ENCODE measurements at regions not wholly inside any gene's neighbourhood (a gene's known extent, or its start where the extent isn't known, plus 50 kb on each side); places are given as distances from the start of the nearest gene placed in this dataset.
"Not testable (repeated sequence)": the region's sequence is repeated elsewhere in the genome, so short reads cannot be mapped to it uniquely, and the experiment has no call there.

DNA sequence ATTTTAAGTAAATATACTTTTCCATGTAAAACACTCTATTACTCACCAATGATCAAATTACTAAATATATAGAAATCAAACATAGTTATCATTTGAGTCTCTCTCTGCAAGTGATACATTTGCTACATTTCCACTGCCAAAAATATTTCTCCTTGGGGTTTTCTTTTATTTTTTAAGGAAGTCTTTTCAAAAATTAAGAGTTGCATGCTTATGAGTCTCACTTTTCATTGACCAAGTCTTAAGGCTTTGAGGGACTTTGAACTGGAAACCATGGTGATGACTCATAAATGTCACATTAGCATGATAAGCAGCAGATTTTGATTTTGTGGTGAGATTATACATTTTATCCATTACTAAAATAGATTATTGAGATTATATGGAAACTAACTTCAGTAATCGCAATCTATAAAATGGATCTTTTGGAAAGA, 152.9 kb downstream of the FAM124B start:
- H3K4me1 Mint-ChIP-seq (ENCODE audit: low read depth) = no peaks in the 10 kb centered on the region
- H3K9me3 Mint-ChIP-seq = no peaks in the 10 kb centered on the region
- no peaks in the 10 kb centered on the region for H3K36me3 Mint-ChIP-seq (ENCODE audit: insufficient read depth)
- ATAC-seq (no peak), DNase-seq (no peak)
- H3K27me3 Mint-ChIP-seq (ENCODE audit: low read depth) = peaks cover 7% of the 10 kb centered on the region
- H3K4me3 Mint-ChIP-seq = no peak overlapping the region

DNA sequence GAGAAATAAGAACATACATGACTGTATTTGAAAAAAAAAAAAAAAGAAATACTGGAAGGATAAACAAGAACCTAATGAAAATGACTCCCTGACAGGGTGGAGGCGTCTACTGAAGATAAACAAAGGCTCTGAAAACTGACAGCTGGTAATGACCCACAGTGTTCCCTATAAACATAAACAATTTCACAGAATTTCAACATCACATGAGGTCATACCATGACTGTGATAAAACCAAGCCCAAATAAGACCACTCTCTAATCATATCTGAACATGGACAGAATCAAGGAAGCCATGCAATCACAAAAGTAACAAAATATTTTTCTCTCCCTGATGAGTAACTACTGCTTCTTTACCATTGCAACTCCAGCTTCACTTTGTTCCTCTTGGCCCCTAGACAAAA, 159.3 kb downstream of the FAM124B start:
- ATAC-seq = no peak

GRCh38 chr2:224241812-224242211, 160.1 kb downstream of the FAM124B start:
- Mint-ChIP-seq H3K4me1 (ENCODE audit: low read depth) (no peaks in the 10 kb centered on the region), H3K36me3 (ENCODE audit: insufficient read depth) (no peaks in the 10 kb centered on the region), H3K9me3 (peaks cover 5% of the 10 kb centered on the region), H3K27me3 (ENCODE audit: low read depth) (peaks cover 24% of the 10 kb centered on the region), H3K4me3 (no peak overlapping the region)
- DNase-seq (no peak), ATAC-seq (no peak)

More for the DNA sequence above, 159.3 kb downstream of the FAM124B start:
- H3K4me3 Mint-ChIP-seq = no peak overlapping the region
- no peaks in the 10 kb centered on the region for H3K4me1 Mint-ChIP-seq (ENCODE audit: low read depth)
- H3K9me3 Mint-ChIP-seq = no peaks in the 10 kb centered on the region
- DNase-seq = no peak
- H3K36me3 Mint-ChIP-seq (ENCODE audit: insufficient read depth) = no peaks in the 10 kb centered on the region
- H3K27me3 Mint-ChIP-seq (ENCODE audit: low read depth) = peaks cover 24% of the 10 kb centered on the region

- H3K36me3 Mint-ChIP-seq (ENCODE audit: insufficient read depth) = no peaks in the 10 kb centered on the region
- DNase-seq = no peak
- ATAC-seq = no peak
Measured at GRCh38 chr2:224241001-224241400, 160.9 kb downstream of the FAM124B start.

DNA sequence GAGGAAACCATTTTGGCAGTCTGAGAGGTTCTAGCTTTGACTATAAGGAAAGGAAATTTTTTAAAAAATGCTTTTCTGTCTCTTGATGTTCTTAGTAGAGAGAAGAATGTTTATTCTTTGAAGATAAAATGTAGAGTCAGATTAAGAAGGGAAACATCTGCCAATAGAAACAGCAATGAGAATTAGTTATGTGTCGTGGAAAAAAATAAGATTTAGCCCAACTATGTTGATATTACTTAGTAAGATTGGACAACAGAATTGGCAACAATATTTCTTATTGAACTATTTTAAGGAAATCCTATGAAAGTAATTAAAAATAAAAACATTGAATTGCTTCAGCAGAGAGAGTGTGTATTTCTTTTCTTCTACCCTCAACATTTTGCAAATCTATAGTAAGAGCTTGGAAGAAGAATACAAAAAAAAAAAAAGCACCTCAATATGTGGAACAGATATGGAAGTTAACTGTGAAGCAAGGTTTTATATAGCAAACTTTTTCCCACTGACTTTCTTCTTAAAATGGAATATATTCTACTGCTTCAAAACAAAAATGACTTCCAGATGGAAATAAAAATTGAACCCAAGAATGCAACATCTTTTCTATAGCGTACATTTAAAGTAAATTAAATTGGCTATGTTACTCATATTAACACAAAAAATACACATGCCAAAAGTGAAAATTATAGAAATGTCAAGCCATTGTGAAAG, 177.9 kb downstream of the FAM124B start:
- ATAC-seq (no peak), DNase-seq (no peak)
- H3K4me1 Mint-ChIP-seq (ENCODE audit: low read depth) = no peaks in the 10 kb centered on the region
- H3K9me3 Mint-ChIP-seq = no peaks in the 10 kb centered on the region
- H3K4me3 Mint-ChIP-seq = no peak overlapping the region
- H3K27me3 Mint-ChIP-seq (ENCODE audit: low read depth) = peaks cover 6% of the 10 kb centered on the region
- no peaks in the 10 kb centered on the region for H3K36me3 Mint-ChIP-seq (ENCODE audit: insufficient read depth)

More at GRCh38 chr2:224241001-224241400, 160.9 kb downstream of the FAM124B start:
- Mint-ChIP-seq H3K4me1 (ENCODE audit: low read depth) (no peaks in the 10 kb centered on the region), H3K9me3 (peaks cover 5% of the 10 kb centered on the region), H3K27me3 (ENCODE audit: low read depth) (peaks cover 24% of the 10 kb centered on the region), H3K4me3 (no peak overlapping the region)

DNA sequence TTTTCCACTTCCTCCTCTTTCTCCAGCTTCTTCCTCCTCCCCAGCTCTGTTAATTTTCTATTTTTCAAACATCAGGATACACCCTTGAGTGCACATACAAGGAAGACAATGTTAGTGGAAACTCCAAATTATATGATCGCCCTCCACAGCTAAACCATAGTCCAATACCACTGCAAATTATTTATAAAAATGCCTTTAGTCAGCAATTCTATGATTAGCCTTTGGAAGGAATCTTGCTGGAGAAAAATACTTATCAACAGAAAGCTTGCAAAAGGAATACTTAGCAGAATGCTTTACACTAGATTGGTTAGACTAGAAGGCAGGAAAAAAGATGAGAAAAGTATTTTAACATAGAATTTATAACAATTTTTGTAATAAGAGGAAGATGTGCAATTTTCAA, 178.9 kb downstream of the FAM124B start:
- no peak overlapping the region for H3K4me3 Mint-ChIP-seq
- no peaks in the 10 kb centered on the region for H3K9me3 Mint-ChIP-seq
- no peak for DNase-seq
- ATAC-seq = no peak
- no peaks in the 10 kb centered on the region for H3K36me3 Mint-ChIP-seq (ENCODE audit: insufficient read depth)
- peaks cover 8% of the 10 kb centered on the region for H3K27me3 Mint-ChIP-seq (ENCODE audit: low read depth)
- no peaks in the 10 kb centered on the region for H3K4me1 Mint-ChIP-seq (ENCODE audit: low read depth)

- Mint-ChIP-seq H3K4me3 (no peak overlapping the region), H3K36me3 (ENCODE audit: insufficient read depth) (no peaks in the 10 kb centered on the region), H3K4me1 (ENCODE audit: low read depth) (no peaks in the 10 kb centered on the region), H3K9me3 (no peaks in the 10 kb centered on the region), H3K27me3 (ENCODE audit: low read depth) (peaks cover 9% of the 10 kb centered on the region)
- no peak for DNase-seq
- no peak for ATAC-seq
Measured at GRCh38 chr2:224222291-224222690, 179.6 kb downstream of the FAM124B start.

- ATAC-seq (no peak), DNase-seq (no peak)
- no peak overlapping the region for H3K4me3 Mint-ChIP-seq
- no peaks in the 10 kb centered on the region for H3K36me3 Mint-ChIP-seq (ENCODE audit: insufficient read depth)
- no peaks in the 10 kb centered on the region for H3K9me3 Mint-ChIP-seq
- peaks cover 6% of the 10 kb centered on the region for H3K27me3 Mint-ChIP-seq (ENCODE audit: low read depth)
- no peaks in the 10 kb centered on the region for H3K4me1 Mint-ChIP-seq (ENCODE audit: low read depth)
Measured at GRCh38 chr2:224221455-224221913, 180.4 kb downstream of the FAM124B start.

DNA sequence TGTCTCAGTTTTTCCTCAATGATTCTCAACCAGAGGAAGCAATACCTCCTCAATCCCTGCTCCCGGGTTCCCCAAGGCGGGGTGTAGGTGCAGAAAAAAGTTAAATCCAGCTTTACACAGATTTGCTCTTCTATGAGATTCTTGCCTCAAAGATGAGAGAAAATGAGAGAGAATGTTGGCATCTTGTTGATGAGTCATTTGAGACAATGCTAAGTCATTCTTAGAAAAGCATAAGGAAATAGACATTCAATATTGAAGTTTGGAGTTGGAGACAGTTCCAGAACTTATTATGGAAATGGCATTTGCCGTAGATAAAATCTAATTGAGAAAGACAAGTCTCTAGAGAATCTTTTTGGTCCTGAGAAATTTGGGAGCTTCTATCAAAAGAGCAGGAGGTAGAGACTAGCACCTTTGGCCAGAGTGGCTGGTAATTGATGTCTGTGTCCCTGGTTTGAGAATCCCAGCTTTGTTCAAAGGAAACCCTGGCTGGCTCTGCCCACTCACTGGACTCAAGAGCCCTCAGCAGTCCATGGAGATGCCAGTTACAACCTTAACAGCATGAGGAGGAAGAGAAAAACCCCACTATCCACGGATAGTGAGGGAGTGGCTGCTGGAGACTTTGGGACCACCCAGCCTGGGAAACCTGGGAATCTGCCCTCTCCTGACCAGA, 181.2 kb downstream of the FAM124B start:
- peaks cover 6% of the 10 kb centered on the region for H3K27me3 Mint-ChIP-seq (ENCODE audit: low read depth)
- no peaks in the 10 kb centered on the region for H3K4me1 Mint-ChIP-seq (ENCODE audit: low read depth)
- H3K9me3 Mint-ChIP-seq = no peaks in the 10 kb centered on the region
- no peak overlapping the region for H3K4me3 Mint-ChIP-seq
- ATAC-seq (no peak), DNase-seq (no peak)
- no peaks in the 10 kb centered on the region for H3K36me3 Mint-ChIP-seq (ENCODE audit: insufficient read depth)

GRCh38 chr2:224219781-224220180, 180.7 kb upstream of the SERPINE2 start:
- Mint-ChIP-seq H3K4me1 (ENCODE audit: low read depth) (no peaks in the 10 kb centered on the region), H3K36me3 (ENCODE audit: insufficient read depth) (no peaks in the 10 kb centered on the region), H3K4me3 (no peak overlapping the region), H3K27me3 (ENCODE audit: low read depth) (peaks cover 6% of the 10 kb centered on the region), H3K9me3 (no peaks in the 10 kb centered on the region)
- no peak for DNase-seq
- ATAC-seq = no peak

DNA sequence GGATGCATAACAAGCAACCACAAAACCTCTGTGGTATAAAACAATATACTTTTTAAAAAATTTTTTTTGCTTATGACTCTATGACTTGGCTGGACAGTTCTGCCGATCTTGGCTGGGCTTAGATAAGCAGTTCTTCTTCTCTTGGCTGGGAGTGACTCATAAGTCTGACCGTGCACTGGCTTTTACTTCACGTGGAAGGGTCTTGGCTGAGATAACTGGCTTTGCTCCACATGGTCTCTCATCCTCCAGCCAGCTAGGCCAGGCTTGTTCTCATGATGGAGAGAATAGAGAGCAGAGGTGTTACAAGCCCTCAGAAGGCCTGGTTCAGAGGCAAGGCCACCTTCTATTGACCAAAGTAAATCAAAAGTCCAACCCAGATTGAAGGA, 178.9 kb upstream of the SERPINE2 start:
- no peak overlapping the region for H3K4me3 Mint-ChIP-seq
- H3K36me3 Mint-ChIP-seq (ENCODE audit: insufficient read depth) = no peaks in the 10 kb centered on the region
- no peaks in the 10 kb centered on the region for H3K9me3 Mint-ChIP-seq
- no peaks in the 10 kb centered on the region for H3K4me1 Mint-ChIP-seq (ENCODE audit: low read depth)
- ATAC-seq = no peak
- DNase-seq = no peak
- H3K27me3 Mint-ChIP-seq (ENCODE audit: low read depth) = peaks cover 5% of the 10 kb centered on the region

- Mint-ChIP-seq H3K27me3 (ENCODE audit: low read depth) (peaks cover 3% of the 10 kb centered on the region), H3K4me1 (ENCODE audit: low read depth) (no peaks in the 10 kb centered on the region), H3K36me3 (ENCODE audit: insufficient read depth) (no peaks in the 10 kb centered on the region), H3K9me3 (no peaks in the 10 kb centered on the region), H3K4me3 (no peak overlapping the region)
- no peak for ATAC-seq
- DNase-seq = no peak
Measured at GRCh38 chr2:224217233-224217961, 178.3 kb upstream of the SERPINE2 start.

- H3K4me3 Mint-ChIP-seq; ATAC-seq; H3K27me3 Mint-ChIP-seq (ENCODE audit: low read depth); H3K4me1 Mint-ChIP-seq (ENCODE audit: low read depth); DNase-seq; H3K36me3 Mint-ChIP-seq (ENCODE audit: insufficient read depth); H3K9me3 Mint-ChIP-seq: not testable (repeated sequence)
Measured at GRCh38 chr2:224215611-224216010, 176.5 kb upstream of the SERPINE2 start.

DNA sequence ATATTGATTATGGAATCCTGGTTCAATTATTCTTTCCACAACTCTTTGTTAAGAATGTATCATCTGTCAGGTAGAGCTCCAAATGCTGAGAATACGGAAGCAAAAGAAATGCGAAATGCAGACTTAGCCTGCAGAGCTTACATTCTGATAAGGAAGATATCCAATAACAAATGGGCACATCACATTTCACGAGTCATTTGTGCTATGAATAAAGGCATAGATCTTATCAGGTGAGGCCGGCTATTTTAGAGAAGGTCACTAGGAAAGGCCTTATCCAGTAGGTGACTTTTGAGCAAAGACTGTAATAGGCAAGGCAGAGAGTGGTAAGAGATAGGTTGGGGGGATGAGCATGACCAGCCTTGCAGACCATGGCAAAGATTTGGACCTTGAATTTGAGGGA, 174.3 kb upstream of the SERPINE2 start:
- DNase-seq (no peak), ATAC-seq (no peak)
- Mint-ChIP-seq H3K4me3 (no peak overlapping the region), H3K4me1 (ENCODE audit: low read depth) (no peaks in the 10 kb centered on the region), H3K36me3 (ENCODE audit: insufficient read depth) (no peaks in the 10 kb centered on the region), H3K9me3 (no peaks in the 10 kb centered on the region), H3K27me3 (ENCODE audit: low read depth) (peaks cover 8% of the 10 kb centered on the region)

DNA sequence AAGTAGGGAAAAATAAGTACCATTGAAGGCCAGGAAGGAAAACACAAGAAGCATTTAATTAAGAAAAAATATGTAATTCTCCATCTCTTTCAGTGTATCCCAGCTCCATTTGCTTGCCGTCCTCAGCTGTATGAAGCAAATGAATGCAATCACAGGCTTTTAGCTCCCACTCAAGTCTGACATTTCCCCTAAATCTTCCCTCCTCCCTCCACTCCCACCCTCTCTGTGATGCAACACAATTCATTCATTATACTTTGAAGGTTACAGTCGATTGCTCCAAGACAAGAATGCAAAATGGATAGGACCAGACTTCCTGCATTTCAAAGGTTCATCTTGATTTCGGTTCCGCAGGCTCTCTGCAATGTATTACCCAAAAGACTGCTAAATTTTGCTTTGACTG, 172.7 kb upstream of the SERPINE2 start:
- DNase-seq (no peak), ATAC-seq (no peak)
- H3K4me1 Mint-ChIP-seq (ENCODE audit: low read depth) = no peaks in the 10 kb centered on the region
- no peaks in the 10 kb centered on the region for H3K9me3 Mint-ChIP-seq
- no peaks in the 10 kb centered on the region for H3K36me3 Mint-ChIP-seq (ENCODE audit: insufficient read depth)
- H3K4me3 Mint-ChIP-seq = no peak overlapping the region
- peaks cover 5% of the 10 kb centered on the region for H3K27me3 Mint-ChIP-seq (ENCODE audit: low read depth)
